ENCODE measurements at regions not wholly inside any gene's neighbourhood (a gene's known extent, or its start where the extent isn't known, plus 50 kb on each side); places are given as distances from the start of the nearest gene placed in this dataset.

GRCh38 chrX:21126661-21127060 is 247.6 kb upstream of the CNKSR2 start:
- no peak overlapping the region for H3K27ac ChIP-seq (ENCODE audit: low read length)
- no peak overlapping the region for H3K9ac ChIP-seq (ENCODE audit: low read length in 2 of 2)
- H3K36me3 ChIP-seq (ENCODE audit: control insufficient read depth in 2 of 2, insufficient read depth in 2 of 2, low read length in 2 of 2), result no peaks in the 10 kb centered on the region
- no peaks in the 10 kb centered on the region for H3K9me3 ChIP-seq (ENCODE audit: control insufficient read depth in 2 of 2, low read length in 2 of 2)
- no peaks in the 10 kb centered on the region for H3K4me1 ChIP-seq (ENCODE audit: control insufficient read depth, insufficient read depth, low read length)
- no peaks in the 10 kb centered on the region for H3K27me3 ChIP-seq (ENCODE audit: control insufficient read depth in 1 of 2, insufficient read depth in 2 of 2, low read length in 2 of 2)
- H3K4me3 ChIP-seq (ENCODE audit: low read length in 2 of 2), result no peak overlapping the region

GRCh38 chrX:21131346-21131745 is 242.9 kb upstream of the CNKSR2 start:
- Histone ChIP-seq H3K9me3 (ENCODE audit: control insufficient read depth in 2 of 2, low read length in 2 of 2) (no peaks in the 10 kb centered on the region), H3K9ac (ENCODE audit: low read length in 2 of 2) (no peak overlapping the region), H3K36me3 (ENCODE audit: control insufficient read depth in 2 of 2, insufficient read depth in 2 of 2, low read length in 2 of 2) (no peaks in the 10 kb centered on the region), H3K27me3 (ENCODE audit: control insufficient read depth in 1 of 2, insufficient read depth in 2 of 2, low read length in 2 of 2) (no peaks in the 10 kb centered on the region), H3K27ac (ENCODE audit: low read length) (no peak overlapping the region), H3K4me3 (ENCODE audit: low read length in 2 of 2) (no peak overlapping the region), H3K4me1 (ENCODE audit: control insufficient read depth, insufficient read depth, low read length) (no peaks in the 10 kb centered on the region)

- H3K4me3 ChIP-seq (ENCODE audit: low read length in 2 of 2), result no peak overlapping the region
- no peak overlapping the region for H3K27ac ChIP-seq (ENCODE audit: low read length)
- H3K27me3 ChIP-seq (ENCODE audit: control insufficient read depth in 1 of 2, insufficient read depth in 2 of 2, low read length in 2 of 2), result no peaks in the 10 kb centered on the region
- H3K36me3 ChIP-seq (ENCODE audit: control insufficient read depth in 2 of 2, insufficient read depth in 2 of 2, low read length in 2 of 2), result no peaks in the 10 kb centered on the region
- no peaks in the 10 kb centered on the region for H3K4me1 ChIP-seq (ENCODE audit: control insufficient read depth, insufficient read depth, low read length)
- H3K9ac ChIP-seq (ENCODE audit: low read length in 2 of 2), result no peak overlapping the region
- H3K9me3 ChIP-seq (ENCODE audit: control insufficient read depth in 2 of 2, low read length in 2 of 2), result no peaks in the 10 kb centered on the region
These were observed 242.4 kb upstream of the CNKSR2 start for GRCh38 chrX:21131786-21132185.

GRCh38 chrX:21132686-21133393 is 241.4 kb upstream of the CNKSR2 start:
- Histone ChIP-seq H3K9me3 (ENCODE audit: control insufficient read depth in 2 of 2, low read length in 2 of 2) (no peaks in the 10 kb centered on the region), H3K4me3 (ENCODE audit: low read length in 2 of 2) (no peak overlapping the region), H3K27ac (ENCODE audit: low read length) (no peak overlapping the region), H3K9ac (ENCODE audit: low read length in 2 of 2) (no peak overlapping the region), H3K27me3 (ENCODE audit: control insufficient read depth in 1 of 2, insufficient read depth in 2 of 2, low read length in 2 of 2) (no peaks in the 10 kb centered on the region), H3K36me3 (ENCODE audit: control insufficient read depth in 2 of 2, insufficient read depth in 2 of 2, low read length in 2 of 2) (no peaks in the 10 kb centered on the region), H3K4me1 (ENCODE audit: control insufficient read depth, insufficient read depth, low read length) (no peaks in the 10 kb centered on the region)

- no peak overlapping the region for H3K27ac ChIP-seq (ENCODE audit: low read length)
- H3K9ac ChIP-seq (ENCODE audit: low read length in 2 of 2), result no peak overlapping the region
These were observed 224.0 kb upstream of the CNKSR2 start for GRCh38 chrX:21150208-21150607.

GRCh38 chrX:21151051-21151450 is 223.2 kb upstream of the CNKSR2 start:
- no peaks in the 10 kb centered on the region for H3K4me1 ChIP-seq (ENCODE audit: control insufficient read depth, insufficient read depth, low read length)
- H3K9me3 ChIP-seq (ENCODE audit: control insufficient read depth in 2 of 2, low read length in 2 of 2), result no peaks in the 10 kb centered on the region
- no peaks in the 10 kb centered on the region for H3K36me3 ChIP-seq (ENCODE audit: control insufficient read depth in 2 of 2, insufficient read depth in 2 of 2, low read length in 2 of 2)
- no peaks in the 10 kb centered on the region for H3K27me3 ChIP-seq (ENCODE audit: control insufficient read depth in 1 of 2, insufficient read depth in 2 of 2, low read length in 2 of 2)
- no peak overlapping the region for H3K9ac ChIP-seq (ENCODE audit: low read length in 2 of 2)
- no peak overlapping the region for H3K4me3 ChIP-seq (ENCODE audit: low read length in 2 of 2)
- no peak overlapping the region for H3K27ac ChIP-seq (ENCODE audit: low read length)

More at GRCh38 chrX:21150208-21150607, 224.0 kb upstream of the CNKSR2 start:
- H3K27me3 ChIP-seq (ENCODE audit: control insufficient read depth in 1 of 2, insufficient read depth in 2 of 2, low read length in 2 of 2), result no peaks in the 10 kb centered on the region
- H3K9me3 ChIP-seq (ENCODE audit: control insufficient read depth in 2 of 2, low read length in 2 of 2), result no peaks in the 10 kb centered on the region
- H3K4me1 ChIP-seq (ENCODE audit: control insufficient read depth, insufficient read depth, low read length), result no peaks in the 10 kb centered on the region
- H3K36me3 ChIP-seq (ENCODE audit: control insufficient read depth in 2 of 2, insufficient read depth in 2 of 2, low read length in 2 of 2), result no peaks in the 10 kb centered on the region
- H3K4me3 ChIP-seq (ENCODE audit: low read length in 2 of 2), result no peak overlapping the region

GRCh38 chrX:21153033-21153432 is 221.2 kb upstream of the CNKSR2 start:
- Histone ChIP-seq H3K27me3 (ENCODE audit: control insufficient read depth in 1 of 2, insufficient read depth in 2 of 2, low read length in 2 of 2) (no peaks in the 10 kb centered on the region), H3K4me1 (ENCODE audit: control insufficient read depth, insufficient read depth, low read length) (no peaks in the 10 kb centered on the region), H3K4me3 (ENCODE audit: low read length in 2 of 2) (no peak overlapping the region), H3K27ac (ENCODE audit: low read length) (no peak overlapping the region), H3K9ac (ENCODE audit: low read length in 2 of 2) (no peak overlapping the region), H3K9me3 (ENCODE audit: control insufficient read depth in 2 of 2, low read length in 2 of 2) (no peaks in the 10 kb centered on the region), H3K36me3 (ENCODE audit: control insufficient read depth in 2 of 2, insufficient read depth in 2 of 2, low read length in 2 of 2) (no peaks in the 10 kb centered on the region)

GRCh38 chrX:21153503-21153902 is 220.7 kb upstream of the CNKSR2 start:
- H3K9ac ChIP-seq (ENCODE audit: low read length in 2 of 2), result no peak overlapping the region
- H3K4me1 ChIP-seq (ENCODE audit: control insufficient read depth, insufficient read depth, low read length), result no peaks in the 10 kb centered on the region
- H3K9me3 ChIP-seq (ENCODE audit: control insufficient read depth in 2 of 2, low read length in 2 of 2), result no peaks in the 10 kb centered on the region
- H3K4me3 ChIP-seq (ENCODE audit: low read length in 2 of 2), result no peak overlapping the region
- H3K27ac ChIP-seq (ENCODE audit: low read length), result no peak overlapping the region
- H3K36me3 ChIP-seq (ENCODE audit: control insufficient read depth in 2 of 2, insufficient read depth in 2 of 2, low read length in 2 of 2), result no peaks in the 10 kb centered on the region
- H3K27me3 ChIP-seq (ENCODE audit: control insufficient read depth in 1 of 2, insufficient read depth in 2 of 2, low read length in 2 of 2), result no peaks in the 10 kb centered on the region

GRCh38 chrX:21155916-21156315 is 218.3 kb upstream of the CNKSR2 start:
- Histone ChIP-seq H3K9me3 (ENCODE audit: control insufficient read depth in 2 of 2, low read length in 2 of 2) (no peaks in the 10 kb centered on the region), H3K27me3 (ENCODE audit: control insufficient read depth in 1 of 2, insufficient read depth in 2 of 2, low read length in 2 of 2) (no peaks in the 10 kb centered on the region), H3K4me1 (ENCODE audit: control insufficient read depth, insufficient read depth, low read length) (no peaks in the 10 kb centered on the region), H3K27ac (ENCODE audit: low read length) (no peak overlapping the region), H3K9ac (ENCODE audit: low read length in 2 of 2) (no peak overlapping the region), H3K36me3 (ENCODE audit: control insufficient read depth in 2 of 2, insufficient read depth in 2 of 2, low read length in 2 of 2) (no peaks in the 10 kb centered on the region), H3K4me3 (ENCODE audit: low read length in 2 of 2) (no peak overlapping the region)

GRCh38 chrX:21156632-21157031 is 217.6 kb upstream of the CNKSR2 start:
- H3K9me3 ChIP-seq (ENCODE audit: control insufficient read depth in 2 of 2, low read length in 2 of 2), result no peaks in the 10 kb centered on the region
- H3K27me3 ChIP-seq (ENCODE audit: control insufficient read depth in 1 of 2, insufficient read depth in 2 of 2, low read length in 2 of 2), result no peaks in the 10 kb centered on the region
- no peak overlapping the region for H3K27ac ChIP-seq (ENCODE audit: low read length)
- no peak overlapping the region for H3K4me3 ChIP-seq (ENCODE audit: low read length in 2 of 2)
- no peaks in the 10 kb centered on the region for H3K4me1 ChIP-seq (ENCODE audit: control insufficient read depth, insufficient read depth, low read length)
- no peak overlapping the region for H3K9ac ChIP-seq (ENCODE audit: low read length in 2 of 2)
- H3K36me3 ChIP-seq (ENCODE audit: control insufficient read depth in 2 of 2, insufficient read depth in 2 of 2, low read length in 2 of 2), result no peaks in the 10 kb centered on the region

- Histone ChIP-seq H3K9ac (ENCODE audit: low read length in 2 of 2) (no peak overlapping the region), H3K4me3 (ENCODE audit: low read length in 2 of 2) (no peak overlapping the region), H3K36me3 (ENCODE audit: control insufficient read depth in 2 of 2, insufficient read depth in 2 of 2, low read length in 2 of 2) (no peaks in the 10 kb centered on the region), H3K27ac (ENCODE audit: low read length) (no peak overlapping the region), H3K27me3 (ENCODE audit: control insufficient read depth in 1 of 2, insufficient read depth in 2 of 2, low read length in 2 of 2) (no peaks in the 10 kb centered on the region), H3K9me3 (ENCODE audit: control insufficient read depth in 2 of 2, low read length in 2 of 2) (no peaks in the 10 kb centered on the region), H3K4me1 (ENCODE audit: control insufficient read depth, insufficient read depth, low read length) (no peaks in the 10 kb centered on the region)
These were observed 215.5 kb upstream of the CNKSR2 start for GRCh38 chrX:21158678-21159077.
